DOHH2 (cell line): ENCODE measurements at regions not wholly inside any gene's neighbourhood (a gene's known extent, or its start where the extent isn't known, plus 50 kb on each side); places are given as distances from the start of the nearest gene placed in this dataset.

Experiments
- CTCF ChIP-seq: fragments of 200-600 bp; sonication (generic); IDR thresholded peaks from one replicate; pipeline ENCODE4 v1.5.1; 2014; ENCODE audit warnings: antibody characterized with exemption, mild to moderate bottlenecking, low read depth, low read length; ENCODE audit not compliant: poor library complexity, severe bottlenecking
- EZH2phosphoT487 ChIP-seq: fragments of 200-600 bp; sonication (generic); IDR thresholded peaks from 2 replicates; pipeline ENCODE4 v1.6.1; 2017; ENCODE audit warnings: borderline replicate concordance, mild to moderate bottlenecking, antibody characterized with exemption, low read length, moderate library complexity, mixed read lengths

- TF ChIP-seq CTCF: no peak
- no peak for TF ChIP-seq EZH2phosphoT487
Observed at GRCh38 chr9:2247340-2247739, 232.2 kb downstream of the SMARCA2 start.
